ENCODE measurements at regions not wholly inside any gene's neighbourhood (a gene's known extent, or its start where the extent isn't known, plus 50 kb on each side); places are given as distances from the start of the nearest gene placed in this dataset.

- DNase-seq: no peak
Measured at GRCh38 chr7:32169228-32169627, 99.0 kb upstream of the PDE1C start.

- DNase-seq: no peak
Measured at GRCh38 chr7:32167815-32168214, 97.6 kb upstream of the PDE1C start.

DNA sequence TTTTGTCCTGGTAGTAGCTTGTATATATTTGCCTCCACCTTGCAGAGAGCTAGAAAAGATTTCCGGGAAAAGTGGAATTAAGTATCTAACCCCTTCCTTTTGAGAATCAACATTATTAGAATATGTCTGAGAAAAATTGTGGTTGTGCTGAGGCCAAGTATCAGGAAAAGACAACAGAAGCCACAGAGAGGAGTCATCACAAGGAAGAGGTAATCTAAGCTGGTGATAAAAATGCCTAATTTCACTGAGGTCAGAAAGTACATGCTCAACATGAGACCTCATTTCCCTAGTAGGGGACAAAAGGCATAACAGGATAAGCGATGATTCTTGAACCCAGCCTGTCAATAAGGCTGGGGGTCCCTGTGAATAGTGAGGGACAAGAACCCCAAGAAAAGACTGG is 97.0 kb upstream of the PDE1C start:
- DNase-seq: no peak

DNA sequence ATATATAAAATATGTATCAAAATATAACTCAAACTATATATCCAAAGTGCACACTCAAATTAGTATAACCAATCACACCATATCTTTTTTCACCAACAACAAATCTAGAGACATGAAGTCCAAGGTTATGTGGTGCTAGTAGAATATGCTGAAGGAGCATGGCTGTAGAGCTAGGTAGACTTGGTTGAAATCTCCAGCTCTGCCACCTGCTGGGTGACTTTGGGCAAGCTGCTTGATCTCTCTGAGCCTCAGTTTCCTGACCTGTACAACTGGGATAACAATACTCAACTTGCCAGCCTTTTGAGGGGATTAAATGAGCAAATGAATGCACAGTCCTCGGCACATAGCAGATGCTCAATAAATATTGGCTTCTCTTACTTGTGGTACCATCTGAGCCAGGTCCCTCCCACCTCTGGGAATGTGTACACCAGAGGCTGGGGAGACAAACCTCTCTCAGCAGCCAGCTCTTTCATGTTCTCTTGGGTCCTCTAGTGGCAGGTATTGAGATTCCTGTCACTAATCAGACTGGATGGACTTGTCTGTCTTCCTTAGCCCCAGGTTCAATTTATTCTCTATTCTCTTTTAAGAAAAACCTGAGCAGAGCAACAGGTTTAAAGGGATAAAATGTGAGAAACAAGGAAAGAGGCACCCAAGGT is 94.3 kb upstream of the PDE1C start:
- no peak for DNase-seq

- no peak for DNase-seq
Measured at GRCh38 chr7:32163896-32164295, 93.7 kb upstream of the PDE1C start.

DNA sequence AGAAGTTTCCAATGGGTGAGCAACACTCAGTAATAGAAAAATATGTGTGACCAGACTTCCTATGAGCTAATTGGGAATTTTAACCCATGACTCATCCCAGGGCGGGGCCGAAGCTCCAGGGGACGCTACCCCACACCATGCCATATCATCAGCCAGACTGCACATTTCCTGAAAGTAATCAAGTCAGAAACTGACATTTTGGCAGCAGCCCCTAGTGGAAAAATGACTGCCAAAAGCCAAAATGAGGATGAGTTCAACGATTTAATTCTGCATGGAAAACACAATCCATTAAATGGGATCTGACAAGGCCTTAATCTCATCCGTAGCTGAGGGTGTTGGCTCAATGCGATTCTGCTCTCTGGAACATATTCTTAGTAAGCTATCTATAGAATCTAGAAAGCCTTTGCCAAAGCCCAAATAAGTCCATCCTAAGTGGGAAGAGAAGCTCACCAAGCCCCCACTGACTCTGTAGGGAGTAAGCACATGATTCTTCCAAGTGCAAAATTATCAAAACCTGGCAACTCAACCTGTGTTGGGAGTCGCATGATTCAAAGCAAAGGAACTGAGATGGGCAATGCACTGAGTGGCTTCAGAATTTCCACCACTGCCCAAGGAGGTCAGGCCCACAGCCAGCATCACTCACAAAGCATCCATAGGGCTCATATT is 93.1 kb upstream of the PDE1C start:
- no peak for DNase-seq

DNA sequence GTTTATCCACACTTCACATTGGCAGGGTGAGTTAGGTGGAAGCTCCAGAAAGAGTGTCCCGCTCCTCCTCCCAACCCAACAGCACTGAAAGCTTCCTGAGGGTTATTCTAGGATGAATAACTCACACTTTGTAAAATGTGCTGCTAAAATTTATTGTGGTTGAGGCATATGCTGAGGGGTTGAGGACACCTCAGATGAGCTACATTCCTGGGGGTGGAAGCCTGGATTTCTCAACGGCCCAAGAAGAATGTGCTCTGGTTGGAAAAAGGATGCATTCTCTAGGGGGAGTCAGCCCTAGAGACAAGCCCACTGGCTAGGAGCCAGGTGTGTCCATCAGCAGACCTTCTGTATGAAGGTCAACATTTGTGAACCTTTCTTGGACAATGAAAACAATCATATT is 91.5 kb upstream of the PDE1C start:
- no peak for DNase-seq

- no peak for DNase-seq
Measured at GRCh38 chr7:32158751-32159745, 88.8 kb upstream of the PDE1C start.

- no peak for DNase-seq
Measured at GRCh38 chr7:32158076-32158475, 87.9 kb upstream of the PDE1C start.

DNA sequence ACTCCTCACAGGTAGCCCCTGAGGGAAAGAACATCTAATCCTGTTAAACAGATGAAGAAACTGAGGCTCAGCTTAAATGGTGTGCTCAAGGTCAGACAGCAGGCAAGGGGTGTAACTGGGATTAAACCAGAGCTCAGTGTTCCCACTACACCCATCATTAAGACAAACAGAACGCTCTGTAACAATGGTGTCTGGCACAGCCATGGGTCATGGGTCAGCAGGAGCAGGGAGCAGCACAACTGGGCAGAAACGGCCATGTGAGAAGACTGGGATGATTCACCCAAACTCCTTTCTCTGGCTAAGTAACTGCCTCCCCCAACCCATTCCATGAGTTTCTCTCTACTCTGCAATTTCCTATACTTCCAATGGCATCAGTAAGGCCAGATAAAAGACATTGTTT is 85.5 kb upstream of the PDE1C start:
- no peak for DNase-seq

GRCh38 chr7:32154797-32155196 is 84.6 kb upstream of the PDE1C start:
- no peak for DNase-seq

DNA sequence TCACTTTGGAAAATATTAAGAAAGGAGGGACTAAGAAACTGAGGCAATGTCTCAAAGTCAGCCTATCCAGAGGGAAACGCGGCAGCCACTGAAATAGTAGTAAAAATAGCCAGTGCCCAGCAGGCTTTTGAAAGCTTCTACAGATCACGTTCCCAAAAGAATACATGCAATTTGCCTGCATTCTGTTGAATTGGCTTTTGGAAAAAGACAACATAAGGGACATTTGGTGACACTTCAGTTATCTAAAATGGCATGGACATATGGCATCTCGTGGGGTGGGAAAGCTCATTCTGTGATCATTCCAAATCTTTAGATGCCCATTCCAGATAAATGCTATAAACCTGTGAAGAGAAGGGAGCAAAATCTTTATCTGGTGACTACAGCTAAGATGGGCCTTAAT is 82.8 kb upstream of the PDE1C start:
- DNase-seq: no peak

- DNase-seq: no peak
Measured at GRCh38 chr7:32152576-32152975, 82.4 kb upstream of the PDE1C start.

GRCh38 chr7:32150589-32150988 is 80.4 kb upstream of the PDE1C start:
- no peak for DNase-seq

DNA sequence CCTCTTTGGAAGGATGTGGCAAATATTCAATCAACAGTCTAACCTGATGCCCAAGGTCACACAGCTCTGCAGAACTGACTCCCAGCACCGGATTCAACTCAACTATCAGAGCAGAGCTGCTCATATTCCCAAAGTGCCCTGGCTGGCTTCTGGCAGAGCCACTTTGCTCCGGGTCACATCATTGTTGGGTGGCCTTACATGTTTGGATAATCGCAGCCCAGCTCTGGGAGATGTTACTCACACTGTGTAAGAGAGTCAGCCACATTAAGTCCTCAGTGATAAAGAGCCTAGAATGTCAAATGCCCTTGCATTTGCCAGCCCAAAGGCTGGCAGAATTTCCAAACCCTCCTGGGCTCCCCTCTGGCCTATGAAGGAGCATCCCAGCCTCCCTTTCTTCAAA is 79.8 kb upstream of the PDE1C start:
- no peak for DNase-seq

DNA sequence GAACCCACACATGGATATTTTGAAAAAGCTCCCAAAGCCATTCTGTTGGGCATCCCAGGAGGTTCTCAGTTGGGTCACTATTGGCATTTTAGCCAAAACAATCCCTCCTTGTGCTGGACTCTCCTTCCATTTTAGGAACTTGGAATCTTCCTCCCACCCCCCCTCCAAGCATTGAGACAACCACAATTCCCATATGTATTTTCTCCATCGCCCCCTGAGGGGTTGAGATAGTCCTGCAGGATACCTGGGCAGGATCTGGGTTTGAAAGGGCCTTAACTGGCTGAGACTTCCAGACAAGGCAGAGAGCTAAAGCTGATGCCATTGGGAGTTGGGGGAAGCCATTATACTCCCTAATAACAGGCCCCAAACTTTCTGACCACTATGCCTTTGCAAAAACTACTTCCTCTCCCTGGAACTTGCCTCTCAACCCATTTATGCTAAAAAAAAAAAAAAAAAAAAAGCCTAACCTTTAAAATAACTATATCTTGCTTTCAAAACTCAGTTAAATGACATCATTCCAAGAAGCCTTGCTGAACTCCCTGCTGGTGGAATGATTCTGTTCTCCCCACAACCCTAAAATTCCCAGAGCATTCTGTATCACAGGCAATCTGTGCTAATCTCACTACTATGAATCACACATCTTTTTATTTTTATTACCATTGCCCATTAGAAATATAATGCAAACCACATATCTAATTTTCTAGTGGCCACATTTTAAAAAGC is 77.5 kb upstream of the PDE1C start:
- DNase-seq: no peak

DNA sequence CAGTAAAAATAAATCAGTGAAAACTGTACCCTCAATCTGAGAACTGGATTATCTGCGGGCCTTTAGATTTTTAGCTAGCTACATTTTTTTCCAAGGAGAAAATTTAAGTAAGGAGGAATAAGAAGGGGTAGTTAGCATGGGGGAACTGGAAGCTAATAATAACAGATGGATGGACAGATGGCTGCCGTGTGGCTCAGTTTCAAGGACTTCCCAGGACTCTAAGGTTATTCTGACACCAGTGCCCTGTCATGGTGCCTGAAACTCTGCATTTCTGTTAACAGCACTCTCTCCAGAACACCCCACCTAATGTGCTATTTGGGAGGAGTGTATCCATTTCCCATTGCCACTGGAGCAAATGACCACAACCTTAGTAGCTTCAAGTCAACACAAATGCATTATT is 75.7 kb upstream of the PDE1C start:
- DNase-seq: no peak

- DNase-seq: no peak
Measured at GRCh38 chr7:32144676-32145075, 74.5 kb upstream of the PDE1C start.

GRCh38 chr7:32143301-32143700 is 73.1 kb upstream of the PDE1C start:
- DNase-seq: no peak

DNA sequence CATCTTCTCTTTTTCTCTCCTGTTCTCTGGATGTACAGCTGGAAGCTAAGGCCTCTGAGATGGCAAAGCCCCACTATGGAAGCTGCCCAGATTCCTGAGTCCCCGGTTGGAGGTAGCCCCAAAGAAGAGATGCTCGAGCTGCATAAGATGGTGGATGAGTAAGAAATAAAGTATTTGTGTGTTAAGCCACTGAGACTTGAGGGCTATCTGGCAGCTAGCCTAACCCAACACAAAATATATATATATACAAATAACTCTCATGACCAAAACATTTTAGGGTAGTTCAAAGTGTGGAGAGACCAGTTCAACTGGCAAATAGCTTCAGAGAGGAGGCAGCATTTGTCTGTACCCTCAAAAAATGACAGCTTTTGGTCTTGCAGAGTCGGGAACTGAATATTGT is 72.4 kb upstream of the PDE1C start:
- DNase-seq: no peak

- DNase-seq: no peak
Measured at GRCh38 chr7:32140210-32140939, 70.2 kb upstream of the PDE1C start.

GRCh38 chr7:32137059-32137458 is 66.9 kb upstream of the PDE1C start:
- DNase-seq: no peak

Measured in activated T-cell treated with anti-CD3 and anti-CD28 coated beads, Interleukin-2, amount 50 U/mL, for 1 hour (primary cell).